MM.1S (cell line): ENCODE measurements at regions not wholly inside any gene's neighbourhood (a gene's known extent, or its start where the extent isn't known, plus 50 kb on each side); places are given as distances from the start of the nearest gene placed in this dataset.

ENCODE experiments used
- DNase-seq: peaks from one replicate; pipeline ENCODE4 v3.0.0-alpha.2; 2015
- H2AFZ ChIP-seq: fragments of 300-600 bp; sonication (generic); 2 replicates; pipeline ENCODE4 v1.6.0; 2016; ENCODE audit warnings: antibody characterized with exemption, low read length
- H3F3A ChIP-seq: fragments of 300-600 bp; sonication (generic); 2 replicates; pipeline ENCODE4 v1.6.1; 2016; ENCODE audit warnings: mild to moderate bottlenecking, antibody characterized with exemption, low read length, moderate library complexity, mixed read lengths; ENCODE audit not compliant: insufficient read depth
- H3K27ac ChIP-seq: fragments of 300-600 bp; sonication (generic); 2 replicates; pipeline ENCODE4 v1.5.1; 2016; ENCODE audit warnings: mild to moderate bottlenecking, low read length
- H3K27me3 ChIP-seq: fragments of 300-600 bp; sonication (generic); replicated peaks from 2 replicates; pipeline ENCODE4 v1.6.0; 2016; ENCODE audit warnings: low read length; ENCODE audit not compliant: insufficient read depth
- H3K36me3 ChIP-seq: fragments of 300-600 bp; sonication (generic); replicated peaks from 2 replicates; pipeline ENCODE4 v1.6.1; 2016; ENCODE audit warnings: mild to moderate bottlenecking, low read length, mixed read lengths; ENCODE audit not compliant: insufficient read depth
- H3K4me1 ChIP-seq: fragments of 300-600 bp; sonication (generic); 2 replicates; pipeline ENCODE4 v1.6.1; 2016; ENCODE audit warnings: low read length, mixed read lengths
- H3K4me2 ChIP-seq: fragments of 300-600 bp; sonication (generic); 2 replicates; pipeline ENCODE4 v1.6.0; 2016; ENCODE audit warnings: low read depth, low read length
- H3K4me3 ChIP-seq: fragments of 300-600 bp; sonication (generic); 2 replicates; pipeline ENCODE4 v1.5.1; 2016; ENCODE audit warnings: low read length, mixed read lengths
- H3K79me2 ChIP-seq: fragments of 300-600 bp; sonication (generic); 2 replicates; pipeline ENCODE4 v1.6.1; 2016; ENCODE audit warnings: mixed run types, low read length, mixed read lengths
- H3K9ac ChIP-seq: fragments of 300-600 bp; sonication (generic); 2 replicates; pipeline ENCODE4 v1.6.1; 2016; ENCODE audit warnings: low read length, mixed read lengths
- H3K9me2 ChIP-seq: fragments of 300-600 bp; sonication (generic); replicated peaks from 2 replicates; pipeline ENCODE4 v1.6.1; 2016; ENCODE audit warnings: mild to moderate bottlenecking, low read length, mixed read lengths; ENCODE audit not compliant: insufficient read depth
- H3K9me3 ChIP-seq: fragments of 300-600 bp; sonication (generic); replicated peaks from 2 replicates; pipeline ENCODE4 v1.6.1; 2016; ENCODE audit warnings: mild to moderate bottlenecking, low read length, mixed read lengths; ENCODE audit not compliant: insufficient read depth
- H4K20me1 ChIP-seq: fragments of 300-600 bp; sonication (generic); 2 replicates; pipeline ENCODE4 v1.6.1; 2016; ENCODE audit warnings: mild to moderate bottlenecking, low read length, moderate library complexity, mixed read lengths; ENCODE audit not compliant: insufficient read depth
- EZH2 ChIP-seq: fragments of 300-600 bp; sonication (generic); optimal IDR thresholded peaks from 2 replicates; pipeline ENCODE3; 2017; ENCODE audit warnings: low read depth, mild to moderate bottlenecking, antibody characterized with exemption, low read length, mixed read lengths
- EZH2phosphoT487 ChIP-seq: fragments of 300-600 bp; sonication (generic); IDR thresholded peaks from 2 replicates; pipeline ENCODE4 v1.6.1; 2018; ENCODE audit warnings: antibody characterized with exemption, low read length
- TF ChIP-seq, protein P1 (sequence below): fragments of 300-600 bp; sonication (generic); IDR thresholded peaks from 2 replicates; pipeline ENCODE4 v1.5.1; 2016; ENCODE audit warnings: antibody characterized with exemption, low read length, mixed read lengths

DNA sequence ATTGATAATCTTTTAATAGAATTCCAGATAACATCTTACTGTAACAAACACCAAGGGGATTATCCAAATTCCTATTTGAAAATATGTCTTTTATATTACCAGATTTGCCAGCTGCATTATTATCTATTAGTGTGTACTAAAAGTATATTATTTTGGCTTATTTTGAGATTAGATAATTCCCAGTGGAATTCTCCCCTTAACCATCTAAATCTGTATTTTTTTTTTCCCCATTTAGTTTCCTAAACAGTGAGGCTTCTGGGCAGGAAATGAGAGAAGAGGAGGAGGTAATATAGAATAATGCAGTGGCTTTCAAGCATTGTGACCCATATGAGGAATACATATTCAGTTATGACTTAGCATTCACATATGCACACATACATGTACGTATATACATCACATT lies 53.5 kb upstream of the ABL1 start:
- Histone ChIP-seq H3K4me2 (no peak overlapping the region), H3K27me3 (no peaks in the 10 kb centered on the region), H3K36me3 (no peaks in the 10 kb centered on the region), H2AFZ (no peak overlapping the region), H3K79me2 (peaks cover 2% of the 10 kb centered on the region), H3K27ac (no peak overlapping the region), H3F3A (no peaks in the 10 kb centered on the region), H4K20me1 (no peaks in the 10 kb centered on the region), H3K4me3 (no peak overlapping the region), H3K9ac (no peak overlapping the region), H3K4me1 (no peaks in the 10 kb centered on the region), H3K9me2 (no peaks in the 10 kb centered on the region), H3K9me3 (no peaks in the 10 kb centered on the region)
- TF ChIP-seq, protein P1, sequence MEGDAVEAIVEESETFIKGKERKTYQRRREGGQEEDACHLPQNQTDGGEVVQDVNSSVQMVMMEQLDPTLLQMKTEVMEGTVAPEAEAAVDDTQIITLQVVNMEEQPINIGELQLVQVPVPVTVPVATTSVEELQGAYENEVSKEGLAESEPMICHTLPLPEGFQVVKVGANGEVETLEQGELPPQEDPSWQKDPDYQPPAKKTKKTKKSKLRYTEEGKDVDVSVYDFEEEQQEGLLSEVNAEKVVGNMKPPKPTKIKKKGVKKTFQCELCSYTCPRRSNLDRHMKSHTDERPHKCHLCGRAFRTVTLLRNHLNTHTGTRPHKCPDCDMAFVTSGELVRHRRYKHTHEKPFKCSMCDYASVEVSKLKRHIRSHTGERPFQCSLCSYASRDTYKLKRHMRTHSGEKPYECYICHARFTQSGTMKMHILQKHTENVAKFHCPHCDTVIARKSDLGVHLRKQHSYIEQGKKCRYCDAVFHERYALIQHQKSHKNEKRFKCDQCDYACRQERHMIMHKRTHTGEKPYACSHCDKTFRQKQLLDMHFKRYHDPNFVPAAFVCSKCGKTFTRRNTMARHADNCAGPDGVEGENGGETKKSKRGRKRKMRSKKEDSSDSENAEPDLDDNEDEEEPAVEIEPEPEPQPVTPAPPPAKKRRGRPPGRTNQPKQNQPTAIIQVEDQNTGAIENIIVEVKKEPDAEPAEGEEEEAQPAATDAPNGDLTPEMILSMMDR = no peak
- TF ChIP-seq EZH2phosphoT487 (no peak), EZH2 (no peak)
- DNase-seq = no peak

DNA sequence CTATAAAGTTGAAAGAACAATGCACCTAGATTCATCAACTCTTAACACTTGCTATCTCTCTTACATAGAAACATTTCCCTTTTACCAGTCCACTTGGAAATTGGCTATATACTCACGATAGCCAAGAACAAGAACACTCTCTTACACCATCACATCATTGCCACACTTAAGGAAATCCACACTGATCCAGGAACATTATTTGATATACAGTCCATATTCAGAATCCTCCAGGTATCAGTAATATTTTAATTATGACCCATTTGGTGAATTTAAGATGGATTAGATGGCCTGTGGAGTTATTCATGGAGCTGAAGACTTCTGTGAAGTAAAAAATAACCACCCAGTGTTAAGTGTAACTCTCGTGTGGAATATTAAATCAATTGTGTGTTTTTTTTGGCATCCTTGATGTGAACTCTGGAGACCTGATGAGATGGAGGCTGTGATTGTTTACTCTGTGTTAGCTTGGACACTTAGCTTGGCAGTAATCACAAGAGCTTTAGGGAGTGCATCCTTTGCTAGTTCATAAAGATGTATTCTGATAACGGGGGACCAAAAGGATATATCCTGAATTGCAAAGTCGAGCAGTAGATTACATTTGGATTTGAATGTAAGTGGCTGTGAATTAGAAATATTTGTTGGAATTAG lies 52.0 kb upstream of the ABL1 start:
- no peak overlapping the region for H2AFZ ChIP-seq
- H3K9me2 ChIP-seq = no peaks in the 10 kb centered on the region
- no peaks in the 10 kb centered on the region for H3K36me3 ChIP-seq
- H3K27ac ChIP-seq = no peak overlapping the region
- H3K4me2 ChIP-seq = no peak overlapping the region
- H3F3A ChIP-seq = no peaks in the 10 kb centered on the region
- no peak overlapping the region for H3K4me3 ChIP-seq
- DNase-seq = no peak
- H3K27me3 ChIP-seq = no peaks in the 10 kb centered on the region
- H3K79me2 ChIP-seq = peaks cover 2% of the 10 kb centered on the region
- TF ChIP-seq EZH2 = no peak
- TF ChIP-seq, protein P1 = no peak
- no peaks in the 10 kb centered on the region for H3K9me3 ChIP-seq
- H3K4me1 ChIP-seq = no peaks in the 10 kb centered on the region
- no peak overlapping the region for H3K9ac ChIP-seq
- H4K20me1 ChIP-seq = no peaks in the 10 kb centered on the region

GRCh38 chr9:130785053-130785452 lies 50.0 kb upstream of the ABL1 start:
- DNase-seq = no peak
- Histone ChIP-seq H3K9me2 (no peaks in the 10 kb centered on the region), H3K9ac (no peak overlapping the region), H3K4me1 (no peaks in the 10 kb centered on the region), H3K79me2 (no peaks in the 10 kb centered on the region; the same call in 1 of the 2 replicates), H3K4me2 (no peak overlapping the region), H2AFZ (no peak overlapping the region), H3K4me3 (no peak overlapping the region), H3K27me3 (no peaks in the 10 kb centered on the region), H3K9me3 (no peaks in the 10 kb centered on the region), H3F3A (no peaks in the 10 kb centered on the region), H3K36me3 (no peaks in the 10 kb centered on the region), H3K27ac (no peak overlapping the region), H4K20me1 (no peaks in the 10 kb centered on the region)
- TF ChIP-seq EZH2 (no peak), EZH2phosphoT487 (no peak)
- TF ChIP-seq, protein P1 = no peak
